ENCODE measurements at regions not wholly inside any gene's neighbourhood (a gene's known extent, or its start where the extent isn't known, plus 50 kb on each side); places are given as distances from the start of the nearest gene placed in this dataset.

- intact Hi-C loops (cut with micrococcal nuclease; ENCODE audit: unreplicated experiment): loop anchor here (10.0 kb wide), 1 partner anchor 1092 kb away; the partner anchor contains the start of gene NR5A2
- Mint-ChIP-seq H3K9me3 (ENCODE audit: unreplicated experiment) (no peaks in the 10 kb centered on the region), H3K27ac (ENCODE audit: unreplicated experiment) (no peak overlapping the region), H3K4me1 (ENCODE audit: low read depth, unreplicated experiment) (peaks cover 17% of the 10 kb centered on the region), H3K4me3 (ENCODE audit: unreplicated experiment) (no peak overlapping the region), H3K36me3 (ENCODE audit: insufficient read depth, unreplicated experiment) (peaks cover 6% of the 10 kb centered on the region), H3K27me3 (ENCODE audit: insufficient read depth, unreplicated experiment) (no peaks in the 10 kb centered on the region)
- Histone ChIP-seq H3K36me3 (ENCODE audit: control insufficient read depth, insufficient read depth, low read length) (no peaks in the 10 kb centered on the region), H3K4me1 (peaks cover 42% of the 10 kb centered on the region), H3K9me3 (no peaks in the 10 kb centered on the region), H3K27me3 (replicated peaks; ENCODE audit: control insufficient read depth, insufficient read depth, low read length) (no peaks in the 10 kb centered on the region), H3K4me3 (ENCODE audit: low read depth, low read length) (no peak overlapping the region)
- no peak for DNase-seq
- ChIA-PET POLR2A (no interaction called here), CTCF (no interaction called here)
- no TSS peak for BruUV-seq (replicated peaks)
- no peak for TF ChIP-seq CTCF (IDR thresholded peaks at IDR 0.05; ENCODE audit: insufficient read depth in 1 of 2, low read depth in 1 of 2, low read length in 1 of 2, severe bottlenecking in 1 of 2, unreplicated experiment in 1 of 2)
Observed at GRCh38 chr1:198932351-198932991, 293.6 kb downstream of the PTPRC start.

GRCh38 chr1:198933515-198934222, 294.8 kb downstream of the PTPRC start:
- Mint-ChIP-seq H3K4me3 (ENCODE audit: unreplicated experiment) (no peak overlapping the region), H3K27ac (ENCODE audit: unreplicated experiment) (no peak overlapping the region), H3K9me3 (ENCODE audit: unreplicated experiment) (no peaks in the 10 kb centered on the region), H3K4me1 (ENCODE audit: low read depth, unreplicated experiment) (peaks cover 17% of the 10 kb centered on the region), H3K36me3 (ENCODE audit: insufficient read depth, unreplicated experiment) (peaks cover 6% of the 10 kb centered on the region), H3K27me3 (ENCODE audit: insufficient read depth, unreplicated experiment) (no peaks in the 10 kb centered on the region)
- no peak overlapping the region for H3K4me3 ChIP-seq (ENCODE audit: low read depth, low read length)
- H3K4me1 ChIP-seq: peaks cover 36% of the 10 kb centered on the region
- no TSS peak for BruUV-seq (replicated peaks)
- no peaks in the 10 kb centered on the region for H3K36me3 ChIP-seq (ENCODE audit: control insufficient read depth, insufficient read depth, low read length)
- intact Hi-C loops (cut with micrococcal nuclease; ENCODE audit: unreplicated experiment): loop anchor here (10.0 kb wide), 1 partner anchor 1091 kb away; the partner anchor contains the start of gene NR5A2
- no peaks in the 10 kb centered on the region for H3K9me3 ChIP-seq
- no peak for DNase-seq
- POLR2A ChIA-PET: no interaction called here
- CTCF ChIA-PET: no interaction called here
- H3K27me3 ChIP-seq (replicated peaks; ENCODE audit: control insufficient read depth, insufficient read depth, low read length): no peaks in the 10 kb centered on the region
- TF ChIP-seq CTCF (IDR thresholded peaks at IDR 0.05; ENCODE audit: insufficient read depth in 1 of 2, low read depth in 1 of 2, low read length in 1 of 2, severe bottlenecking in 1 of 2, unreplicated experiment in 1 of 2): no peak

DNA sequence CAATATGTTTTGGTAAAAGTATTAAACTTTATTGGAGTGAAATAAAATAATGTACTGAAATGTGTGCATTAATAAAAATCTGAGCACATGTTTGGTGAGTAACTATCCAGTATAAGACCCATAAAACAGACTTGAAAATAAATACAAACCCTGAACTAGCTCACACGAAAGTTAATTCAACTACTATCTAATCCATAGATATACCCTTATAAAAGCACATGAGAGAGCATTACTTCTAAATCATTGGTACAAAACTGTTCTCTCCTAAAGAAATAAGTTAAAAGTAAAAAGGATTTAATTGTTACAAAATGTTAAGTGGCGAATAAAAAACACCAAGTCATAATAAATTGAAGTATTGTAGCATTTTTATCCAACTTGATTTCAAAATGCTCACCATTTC, 295.6 kb downstream of the PTPRC start:
- H3K4me1 ChIP-seq: peaks cover 34% of the 10 kb centered on the region
- intact Hi-C loops (cut with micrococcal nuclease; ENCODE audit: unreplicated experiment): loop anchor here (10.0 kb wide), 1 partner anchor 1090 kb away; the partner anchor contains the start of gene NR5A2
- H3K9me3 Mint-ChIP-seq (ENCODE audit: unreplicated experiment): no peaks in the 10 kb centered on the region

More for the DNA sequence above, 295.6 kb downstream of the PTPRC start:
- Mint-ChIP-seq H3K27me3 (ENCODE audit: insufficient read depth, unreplicated experiment) (no peaks in the 10 kb centered on the region), H3K4me3 (ENCODE audit: unreplicated experiment) (no peak overlapping the region), H3K4me1 (ENCODE audit: low read depth, unreplicated experiment) (peaks cover 11% of the 10 kb centered on the region), H3K36me3 (ENCODE audit: insufficient read depth, unreplicated experiment) (peaks cover 6% of the 10 kb centered on the region), H3K27ac (ENCODE audit: unreplicated experiment) (no peak overlapping the region)
- CTCF ChIA-PET: no interaction called here
- H3K27me3 ChIP-seq (replicated peaks; ENCODE audit: control insufficient read depth, insufficient read depth, low read length): no peaks in the 10 kb centered on the region
- no peak for TF ChIP-seq CTCF (IDR thresholded peaks at IDR 0.05; ENCODE audit: insufficient read depth in 1 of 2, low read depth in 1 of 2, low read length in 1 of 2, severe bottlenecking in 1 of 2, unreplicated experiment in 1 of 2)
- H3K4me3 ChIP-seq (ENCODE audit: low read depth, low read length): no peak overlapping the region
- DNase-seq: no peak
- H3K9me3 ChIP-seq: no peaks in the 10 kb centered on the region
- no peaks in the 10 kb centered on the region for H3K36me3 ChIP-seq (ENCODE audit: control insufficient read depth, insufficient read depth, low read length)
- POLR2A ChIA-PET: no interaction called here
- no TSS peak for BruUV-seq (replicated peaks)

Measured in Caco-2 (cell line).